ENCODE measurements at regions not wholly inside any gene's neighbourhood (a gene's known extent, or its start where the extent isn't known, plus 50 kb on each side); places are given as distances from the start of the nearest gene placed in this dataset.

- no peak for TF ChIP-seq CTCF (IDR thresholded peaks at IDR 0.05 in 8 of 11, conservative IDR thresholded peaks at IDR 0.05 in 3 of 11)
- no peak for TF ChIP-seq POLR2A (IDR thresholded peaks at IDR 0.05)
- no peak for TF ChIP-seq POLR2AphosphoS5 (IDR thresholded peaks at IDR 0.05)
Measured at GRCh38 chr3:18077128-18077840, 334.9 kb upstream of the TBC1D5 start.
